Naive thymus-derived CD4-positive, alpha-beta T cell (primary cell): ENCODE measurements at regions not wholly inside any gene's neighbourhood (a gene's known extent, or its start where the extent isn't known, plus 50 kb on each side); places are given as distances from the start of the nearest gene placed in this dataset.

Experiments
- ATAC-seq: fragments of 150-1000 bp; cut with Tn5 transposase; 2 replicates; pipeline ENCODE4 v1.10.0; 2021; ENCODE audit warnings: mild to moderate bottlenecking, moderate library complexity
- CTCF ChIA-PET: fragments of 350-600 bp; sonication (Branson Sonifier 250); formaldehyde crosslinking; loops from one replicate; lab custom pipeline; 2021; ENCODE audit warnings: antibody characterized with exemption; lab: Charles Lee
- POLR2A ChIA-PET: fragments of 350-600 bp; sonication (Branson Sonifier 250); formaldehyde crosslinking; loops from one replicate; lab custom pipeline; 2021; ENCODE audit warnings: antibody characterized with exemption, inconsistent platforms; lab: Charles Lee
- DNase-seq, 9 donors: peaks; one replicate each; pipeline versions ENCODE4 v3.0.0 to v3.0.0-alpha.2; 2020 to 2022; ENCODE audit warnings: mixed read lengths in 1 of 9
- H3K27ac ChIP-seq: one replicate; pipeline ENCODE4 v1.7.0; 2013; ENCODE audit warnings: mild to moderate bottlenecking, low read depth, low read length, moderate library complexity
- H3K27me3 ChIP-seq, 2 donors: one replicate each; pipeline ENCODE4 v1.7.0; 2013; ENCODE audit warnings: low read length in 2 of 2, mild to moderate bottlenecking in 2 of 2, moderate library complexity in 2 of 2; ENCODE audit not compliant: control insufficient read depth in 2 of 2, insufficient read depth in 2 of 2
- H3K36me3 ChIP-seq, 3 experiments: 1 replicate in 2 of 3; 2 replicates in 1 of 3; pipeline ENCODE4 v1.7.0; 2013; ENCODE audit warnings: low read length in 3 of 3, mild to moderate bottlenecking in 3 of 3, moderate library complexity in 1 of 3; ENCODE audit not compliant: insufficient read depth in 3 of 3, control insufficient read depth in 2 of 3
- H3K4me1 ChIP-seq, 2 donors: one replicate each; pipeline ENCODE4 v1.7.0; 2013; ENCODE audit warnings: low read length in 2 of 2, mild to moderate bottlenecking in 2 of 2, moderate library complexity in 1 of 2; ENCODE audit not compliant: control insufficient read depth in 2 of 2, insufficient read depth in 2 of 2
- H3K4me3 ChIP-seq: 2 replicates; pipeline ENCODE4 v1.7.0; 2013; ENCODE audit warnings: mild to moderate bottlenecking, low read length
- H3K9me3 ChIP-seq, 3 experiments: 1 replicate in 2 of 3; 2 replicates in 1 of 3; pipeline ENCODE4 v1.7.0; 2013; ENCODE audit warnings: low read length in 3 of 3; ENCODE audit not compliant: control insufficient read depth in 2 of 3
- H3K27ac Mint-ChIP-seq, 9 donors: one replicate each; pipeline ENCODE4 v1.8.0; 2020 to 2022; ENCODE audit warnings: mixed read lengths in 9 of 9, mild to moderate bottlenecking in 8 of 9, moderate library complexity in 5 of 9, inconsistent platforms in 2 of 9
- H3K27me3 Mint-ChIP-seq, 5 donors: one replicate each; pipeline ENCODE4 v1.8.0; 2021 to 2022; ENCODE audit warnings: mixed read lengths in 5 of 5, mild to moderate bottlenecking in 1 of 5
- H3K36me3 Mint-ChIP-seq, 5 donors: one replicate each; pipeline ENCODE4 v1.8.0; 2020 to 2022; ENCODE audit warnings: mixed read lengths in 5 of 5, mild to moderate bottlenecking in 3 of 5, inconsistent platforms in 1 of 5
- H3K4me1 Mint-ChIP-seq, 7 donors: one replicate each; pipeline ENCODE4 v1.8.0; 2020 to 2022; ENCODE audit warnings: mixed read lengths in 7 of 7, mild to moderate bottlenecking in 3 of 7, inconsistent platforms in 1 of 7
- H3K4me3 Mint-ChIP-seq, 10 donors: one replicate each; pipeline ENCODE4 v1.8.0; 2020 to 2022; ENCODE audit warnings: mild to moderate bottlenecking in 10 of 10, mixed read lengths in 10 of 10, moderate library complexity in 6 of 10, inconsistent platforms in 2 of 10
- H3K9me3 Mint-ChIP-seq, 11 donors: one replicate each; pipeline ENCODE4 v1.8.0; 2020 to 2022; ENCODE audit warnings: mixed read lengths in 11 of 11, mild to moderate bottlenecking in 4 of 11, inconsistent platforms in 1 of 11, moderate library complexity in 1 of 11
- intact Hi-C, 2 donors: fragments of 100-400 bp; cut with micrococcal nuclease; formaldehyde crosslinking; loops; one replicate each; pipeline ENCODE4 v1.15.1; 2023

- ChIA-PET CTCF (no interaction called here), POLR2A (no interaction called here)
- intact Hi-C loops = no loop called here
- Histone ChIP-seq H3K4me1 (no peaks in the 10 kb centered on the region), H3K4me3 (no peak overlapping the region), H3K27ac (no peak overlapping the region), H3K9me3 (no peaks in the 10 kb centered on the region), H3K27me3 (no peaks in the 10 kb centered on the region), H3K36me3 (no peaks in the 10 kb centered on the region)
- Mint-ChIP-seq H3K36me3 (no peaks in the 10 kb centered on the region), H3K27ac (no peak overlapping the region), H3K4me3 (no peak overlapping the region), H3K4me1 (peaks cover 0 to 9% (median 0%) of the 10 kb centered on the region in 7 donors), H3K9me3 (peaks cover 0 to 1% (median 0%) of the 10 kb centered on the region in 11 donors), H3K27me3 (peaks cover 0 to 14% (median 5%) of the 10 kb centered on the region in 5 donors)
- DNase-seq (no peak), ATAC-seq (peak; percentile 49)
Observed at GRCh38 chr5:34494111-34494755, 161.9 kb upstream of the RAI14 start.

- no peaks in the 10 kb centered on the region for H3K36me3 ChIP-seq
- no peak for ATAC-seq
- no peaks in the 10 kb centered on the region for H3K4me1 ChIP-seq
- Mint-ChIP-seq H3K27ac (no peak overlapping the region), H3K4me1 (peaks cover 0 to 12% (median 0%) of the 10 kb centered on the region in 7 donors), H3K36me3 (no peaks in the 10 kb centered on the region), H3K4me3 (no peak overlapping the region), H3K9me3 (peaks cover 0 to 1% (median 0%) of the 10 kb centered on the region in 11 donors), H3K27me3 (peaks cover 0 to 12% (median 0%) of the 10 kb centered on the region in 5 donors)
- no peak overlapping the region for H3K27ac ChIP-seq
- H3K27me3 ChIP-seq = no peaks in the 10 kb centered on the region
- H3K4me3 ChIP-seq = no peak overlapping the region
- CTCF ChIA-PET = interaction anchor here (1.5 kb wide), 1 partner anchor 9 kb away, joined by 3 read pairs; no protein-coding TSS in a partner anchor
- H3K9me3 ChIP-seq = no peaks in the 10 kb centered on the region
- DNase-seq = no peak
- intact Hi-C loops = no loop called here
- POLR2A ChIA-PET = no interaction called here
Observed at GRCh38 chr5:34495178-34495577, 160.9 kb upstream of the RAI14 start.

- intact Hi-C loops = no loop called here
- no peak for ATAC-seq
- H3K36me3 Mint-ChIP-seq = no peaks in the 10 kb centered on the region
- H3K9me3 Mint-ChIP-seq = peaks cover 0 to 1% (median 0%) of the 10 kb centered on the region in 11 donors
- Histone ChIP-seq H3K36me3 (no peaks in the 10 kb centered on the region), H3K27ac (no peak overlapping the region), H3K9me3 (no peaks in the 10 kb centered on the region), H3K4me3 (no peak overlapping the region), H3K4me1 (no peaks in the 10 kb centered on the region), H3K27me3 (no peaks in the 10 kb centered on the region)
- H3K27me3 Mint-ChIP-seq = peaks cover 0 to 6% (median 0%) of the 10 kb centered on the region in 5 donors
- H3K27ac Mint-ChIP-seq = no peak overlapping the region
- DNase-seq = no peak
- H3K4me1 Mint-ChIP-seq = peaks cover 0 to 12% (median 0%) of the 10 kb centered on the region in 7 donors
- ChIA-PET POLR2A (no interaction called here), CTCF (interaction anchor here (1.5 kb wide), 1 partner anchor 10 kb away, joined by 3 read pairs; no protein-coding TSS in a partner anchor)
- H3K4me3 Mint-ChIP-seq = no peak overlapping the region
Observed at GRCh38 chr5:34496260-34496691, 159.9 kb upstream of the RAI14 start.

- intact Hi-C loops = no loop called here
- CTCF ChIA-PET = interaction anchor here (1.5 kb wide), 1 partner anchor 11 kb away, joined by 3 read pairs; no protein-coding TSS in a partner anchor
- DNase-seq = no peak
- no peak for ATAC-seq
- H3K4me1 Mint-ChIP-seq = peaks cover 0 to 12% (median 0%) of the 10 kb centered on the region in 7 donors
- no peaks in the 10 kb centered on the region for H3K27me3 ChIP-seq
- peaks cover 0 to 6% (median under 1%) of the 10 kb centered on the region in 5 donors for H3K27me3 Mint-ChIP-seq
- H3K4me1 ChIP-seq = no peaks in the 10 kb centered on the region
- H3K9me3 ChIP-seq = no peaks in the 10 kb centered on the region
- no peaks in the 10 kb centered on the region for H3K36me3 Mint-ChIP-seq
- no peaks in the 10 kb centered on the region for H3K36me3 ChIP-seq
- peaks cover 0 to 1% (median 0%) of the 10 kb centered on the region in 11 donors for H3K9me3 Mint-ChIP-seq
- no peak overlapping the region for H3K4me3 Mint-ChIP-seq
- H3K27ac ChIP-seq = no peak overlapping the region
- POLR2A ChIA-PET = no interaction called here
- no peak overlapping the region for H3K4me3 ChIP-seq
- H3K27ac Mint-ChIP-seq = no peak overlapping the region
Observed at GRCh38 chr5:34496701-34497469, 159.2 kb upstream of the RAI14 start.

GRCh38 chr5:34497470-34497808 is 158.7 kb upstream of the RAI14 start:
- Mint-ChIP-seq H3K27me3 (peaks cover 0 to 7% (median 4%) of the 10 kb centered on the region in 5 donors), H3K9me3 (peaks cover 0 to 1% (median 0%) of the 10 kb centered on the region in 11 donors), H3K27ac (no peak overlapping the region), H3K4me1 (peaks cover 0 to 12% (median 0%) of the 10 kb centered on the region in 7 donors), H3K4me3 (no peak overlapping the region), H3K36me3 (no peaks in the 10 kb centered on the region)
- intact Hi-C loops = no loop called here
- H3K27me3 ChIP-seq = no peaks in the 10 kb centered on the region
- ChIA-PET CTCF (no interaction called here), POLR2A (no interaction called here)
- H3K9me3 ChIP-seq = no peaks in the 10 kb centered on the region
- ATAC-seq (no peak), DNase-seq (no peak)
- no peaks in the 10 kb centered on the region for H3K36me3 ChIP-seq
- H3K4me1 ChIP-seq = no peaks in the 10 kb centered on the region
- H3K4me3 ChIP-seq = no peak overlapping the region
- no peak overlapping the region for H3K27ac ChIP-seq

- Histone ChIP-seq H3K27ac (no peak overlapping the region), H3K36me3 (no peaks in the 10 kb centered on the region), H3K4me3 (no peak overlapping the region), H3K9me3 (no peaks in the 10 kb centered on the region), H3K27me3 (no peaks in the 10 kb centered on the region), H3K4me1 (no peaks in the 10 kb centered on the region)
- DNase-seq (no peak), ATAC-seq (peak; percentile 6)
- intact Hi-C loops = no loop called here
- H3K9me3 Mint-ChIP-seq = peaks cover 0 to 1% (median 0%) of the 10 kb centered on the region in 11 donors
- H3K27me3 Mint-ChIP-seq = peaks cover 3 to 12% (median 5%) of the 10 kb centered on the region in 5 donors
- ChIA-PET CTCF (no interaction called here), POLR2A (no interaction called here)
- H3K4me1 Mint-ChIP-seq = peaks cover 0 to 12% (median 0%) of the 10 kb centered on the region in 7 donors
- no peak overlapping the region for H3K4me3 Mint-ChIP-seq
- H3K36me3 Mint-ChIP-seq = no peaks in the 10 kb centered on the region
- H3K27ac Mint-ChIP-seq = peak overlapping the region in 1 of 9 donors; percentile 47
Observed at GRCh38 chr5:34498572-34498971, 157.6 kb upstream of the RAI14 start.
